ENCODE measurements at regions not wholly inside any gene's neighbourhood (a gene's known extent, or its start where the extent isn't known, plus 50 kb on each side); places are given as distances from the start of the nearest gene placed in this dataset.
"Not testable (repeated sequence)": the region's sequence is repeated elsewhere in the genome, so short reads cannot be mapped to it uniquely, and the experiment has no call there.

DNA sequence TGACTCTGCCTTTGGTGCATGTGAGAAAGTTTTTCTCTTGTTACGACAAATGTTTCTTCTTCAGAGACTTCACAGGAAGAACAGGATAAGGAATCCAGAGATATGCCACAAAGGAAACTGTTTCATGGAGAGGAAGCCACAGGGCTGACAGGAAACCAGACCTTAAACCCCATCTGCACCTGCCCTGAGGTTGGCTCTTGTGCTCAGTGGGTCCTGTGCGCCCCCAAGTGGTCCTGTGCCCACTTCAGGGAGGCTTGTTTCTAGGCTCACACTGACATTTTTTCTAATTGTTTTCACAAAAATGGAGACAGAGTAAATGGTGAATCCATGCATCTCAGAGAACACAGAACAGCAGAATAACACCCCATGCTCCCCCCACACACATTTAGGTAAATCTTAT, 1193.5 kb downstream of the TMEM121 start:
- H3K36me3 ChIP-seq (replicated peaks in 1 of 2; ENCODE audit: control insufficient read depth in 1 of 2, insufficient read depth in 2 of 2, low read length in 2 of 2); H2AFZ ChIP-seq (ENCODE audit: low read length); FAIRE-seq; intact Hi-C loops (cut with micrococcal nuclease; ENCODE audit: unreplicated experiment); H3K9me3 ChIP-seq (ENCODE audit: low read length); H4K20me1 ChIP-seq (ENCODE audit: insufficient read depth, low read length); DNase-seq (ENCODE audit: low spot score); H3K27ac ChIP-seq (ENCODE audit: extremely low read length, insufficient read depth, low read length); H3K79me2 ChIP-seq (ENCODE audit: insufficient read depth, low read length); POLR2A ChIA-PET; CTCF ChIA-PET (ENCODE audit: low intra/inter-chr PET ratio, low total read pairs); BruUV-seq (replicated peaks); H3K4me3 ChIP-seq (replicated peaks in 1 of 3; ENCODE audit: insufficient read depth in 1 of 3, low read depth in 2 of 3, low read length in 3 of 3); H3K9ac ChIP-seq (ENCODE audit: insufficient read depth, low read depth, low read length); H3K4me1 ChIP-seq (ENCODE audit: insufficient read depth, low read length); H3K4me2 ChIP-seq (ENCODE audit: low read depth, low read length); H3K27me3 ChIP-seq (ENCODE audit: control insufficient read depth in 1 of 2, insufficient read depth in 2 of 2, low read length in 2 of 2); ATAC-seq: not testable (repeated sequence)
- in situ Hi-C loops (cut with HindIII; ENCODE audit: extremely low pct_ligation_motif_present, low pct_unique_long_range_greater_than_20kb): loop anchor here (10.0 kb wide), 1 partner anchor 45 kb away; no protein-coding TSS in a partner anchor
- TF ChIP-seq, protein P1, sequence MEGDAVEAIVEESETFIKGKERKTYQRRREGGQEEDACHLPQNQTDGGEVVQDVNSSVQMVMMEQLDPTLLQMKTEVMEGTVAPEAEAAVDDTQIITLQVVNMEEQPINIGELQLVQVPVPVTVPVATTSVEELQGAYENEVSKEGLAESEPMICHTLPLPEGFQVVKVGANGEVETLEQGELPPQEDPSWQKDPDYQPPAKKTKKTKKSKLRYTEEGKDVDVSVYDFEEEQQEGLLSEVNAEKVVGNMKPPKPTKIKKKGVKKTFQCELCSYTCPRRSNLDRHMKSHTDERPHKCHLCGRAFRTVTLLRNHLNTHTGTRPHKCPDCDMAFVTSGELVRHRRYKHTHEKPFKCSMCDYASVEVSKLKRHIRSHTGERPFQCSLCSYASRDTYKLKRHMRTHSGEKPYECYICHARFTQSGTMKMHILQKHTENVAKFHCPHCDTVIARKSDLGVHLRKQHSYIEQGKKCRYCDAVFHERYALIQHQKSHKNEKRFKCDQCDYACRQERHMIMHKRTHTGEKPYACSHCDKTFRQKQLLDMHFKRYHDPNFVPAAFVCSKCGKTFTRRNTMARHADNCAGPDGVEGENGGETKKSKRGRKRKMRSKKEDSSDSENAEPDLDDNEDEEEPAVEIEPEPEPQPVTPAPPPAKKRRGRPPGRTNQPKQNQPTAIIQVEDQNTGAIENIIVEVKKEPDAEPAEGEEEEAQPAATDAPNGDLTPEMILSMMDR (CRISPR knock-in tag; IDR thresholded peaks at IDR 0.05): 0 out of 2 replicates have a peak, but pooled peaks have one; percentile 15
- WGBS (ENCODE audit: low lambda C conversion rate): 0% methylated on average over 2 of the region's 2 CpGs

GRCh38 chr14:106721926-106722325, 1195.5 kb downstream of the TMEM121 start:
- intact Hi-C loops (cut with micrococcal nuclease; ENCODE audit: unreplicated experiment); CTCF ChIA-PET (ENCODE audit: low intra/inter-chr PET ratio, low total read pairs); H3K4me1 ChIP-seq (ENCODE audit: insufficient read depth, low read length); ATAC-seq; H3K4me3 ChIP-seq (replicated peaks in 1 of 3; ENCODE audit: insufficient read depth in 1 of 3, low read depth in 2 of 3, low read length in 3 of 3); DNase-seq (ENCODE audit: low spot score); BruUV-seq (replicated peaks); H3K9ac ChIP-seq (ENCODE audit: insufficient read depth, low read depth, low read length); H3K9me3 ChIP-seq (ENCODE audit: low read length); H3K36me3 ChIP-seq (replicated peaks in 1 of 2; ENCODE audit: control insufficient read depth in 1 of 2, insufficient read depth in 2 of 2, low read length in 2 of 2); H3K4me2 ChIP-seq (ENCODE audit: low read depth, low read length); H3K79me2 ChIP-seq (ENCODE audit: insufficient read depth, low read length); POLR2A ChIA-PET; H4K20me1 ChIP-seq (ENCODE audit: insufficient read depth, low read length); H2AFZ ChIP-seq (ENCODE audit: low read length); in situ Hi-C loops (cut with HindIII; ENCODE audit: extremely low pct_ligation_motif_present, low pct_unique_long_range_greater_than_20kb); FAIRE-seq; H3K27ac ChIP-seq (ENCODE audit: extremely low read length, insufficient read depth, low read length); H3K27me3 ChIP-seq (ENCODE audit: control insufficient read depth in 1 of 2, insufficient read depth in 2 of 2, low read length in 2 of 2): not testable (repeated sequence)
- 0% methylated on average over 4 of the region's 4 CpGs for WGBS (ENCODE audit: low lambda C conversion rate)

- DNase-seq (ENCODE audit: low spot score); BruUV-seq (replicated peaks); H3K36me3 ChIP-seq (replicated peaks in 1 of 2; ENCODE audit: control insufficient read depth in 1 of 2, insufficient read depth in 2 of 2, low read length in 2 of 2); POLR2A ChIA-PET; CTCF ChIA-PET (ENCODE audit: low intra/inter-chr PET ratio, low total read pairs); ATAC-seq; H3K4me3 ChIP-seq (replicated peaks in 1 of 3; ENCODE audit: insufficient read depth in 1 of 3, low read depth in 2 of 3, low read length in 3 of 3); intact Hi-C loops (cut with micrococcal nuclease; ENCODE audit: unreplicated experiment); H4K20me1 ChIP-seq (ENCODE audit: insufficient read depth, low read length); H3K4me1 ChIP-seq (ENCODE audit: insufficient read depth, low read length); H2AFZ ChIP-seq (ENCODE audit: low read length); H3K27ac ChIP-seq (ENCODE audit: extremely low read length, insufficient read depth, low read length); H3K27me3 ChIP-seq (ENCODE audit: control insufficient read depth in 1 of 2, insufficient read depth in 2 of 2, low read length in 2 of 2); FAIRE-seq; in situ Hi-C loops (cut with HindIII; ENCODE audit: extremely low pct_ligation_motif_present, low pct_unique_long_range_greater_than_20kb); H3K79me2 ChIP-seq (ENCODE audit: insufficient read depth, low read length); H3K9ac ChIP-seq (ENCODE audit: insufficient read depth, low read depth, low read length); H3K9me3 ChIP-seq (ENCODE audit: low read length); H3K4me2 ChIP-seq (ENCODE audit: low read depth, low read length): not testable (repeated sequence)
- 5% methylated on average over 3 of the region's 7 CpGs for WGBS (ENCODE audit: low lambda C conversion rate)
Measured at GRCh38 chr14:106722813-106723687, 1196.7 kb downstream of the TMEM121 start.

- H2AFZ ChIP-seq (ENCODE audit: low read length); FAIRE-seq; CTCF ChIA-PET (ENCODE audit: low intra/inter-chr PET ratio, low total read pairs); H4K20me1 ChIP-seq (ENCODE audit: insufficient read depth, low read length); BruUV-seq (replicated peaks); in situ Hi-C loops (cut with HindIII; ENCODE audit: extremely low pct_ligation_motif_present, low pct_unique_long_range_greater_than_20kb); intact Hi-C loops (cut with micrococcal nuclease; ENCODE audit: unreplicated experiment); H3K36me3 ChIP-seq (replicated peaks in 1 of 2; ENCODE audit: control insufficient read depth in 1 of 2, insufficient read depth in 2 of 2, low read length in 2 of 2); H3K79me2 ChIP-seq (ENCODE audit: insufficient read depth, low read length); H3K9ac ChIP-seq (ENCODE audit: insufficient read depth, low read depth, low read length); H3K4me2 ChIP-seq (ENCODE audit: low read depth, low read length); ATAC-seq; POLR2A ChIA-PET; DNase-seq (ENCODE audit: low spot score); H3K4me3 ChIP-seq (replicated peaks in 1 of 3; ENCODE audit: insufficient read depth in 1 of 3, low read depth in 2 of 3, low read length in 3 of 3); H3K27me3 ChIP-seq (ENCODE audit: control insufficient read depth in 1 of 2, insufficient read depth in 2 of 2, low read length in 2 of 2); H3K27ac ChIP-seq (ENCODE audit: extremely low read length, insufficient read depth, low read length); H3K9me3 ChIP-seq (ENCODE audit: low read length); H3K4me1 ChIP-seq (ENCODE audit: insufficient read depth, low read length): not testable (repeated sequence)
- WGBS (ENCODE audit: low lambda C conversion rate): no CpG with 5 or more reads among the region's 12 CpGs
Measured at GRCh38 chr14:106727962-106728361, 1201.6 kb downstream of the TMEM121 start.

Data from HepG2 (cell line).